IMR-90 (cell line): ENCODE measurements at regions not wholly inside any gene's neighbourhood (a gene's known extent, or its start where the extent isn't known, plus 50 kb on each side); places are given as distances from the start of the nearest gene placed in this dataset.

Source experiments
- FOS ChIP-seq: fragments of 150-350 bp; IDR thresholded peaks from 2 replicates; pipeline ENCODE4 v1.6.1; 2016; ENCODE audit warnings: low read depth, low read length
- POLR2A ChIP-seq: IDR thresholded peaks from 2 replicates; pipeline ENCODE4 v1.6.1; 2012; ENCODE audit warnings: mild to moderate bottlenecking, low read depth, low read length
- TF ChIP-seq, protein P1 (sequence below): fragments of 150-350 bp; IDR thresholded peaks from 2 replicates; pipeline ENCODE4 v1.6.1; 2016; ENCODE audit warnings: low read depth, mild to moderate bottlenecking, low read length, moderate library complexity, borderline replicate concordance
- TF ChIP-seq, protein P2 (sequence below): fragments of 150-350 bp; IDR thresholded peaks from 2 replicates; pipeline ENCODE4 v1.6.1; 2017; ENCODE audit warnings: mild to moderate bottlenecking, antibody characterized with exemption, low read length, low read depth

DNA sequence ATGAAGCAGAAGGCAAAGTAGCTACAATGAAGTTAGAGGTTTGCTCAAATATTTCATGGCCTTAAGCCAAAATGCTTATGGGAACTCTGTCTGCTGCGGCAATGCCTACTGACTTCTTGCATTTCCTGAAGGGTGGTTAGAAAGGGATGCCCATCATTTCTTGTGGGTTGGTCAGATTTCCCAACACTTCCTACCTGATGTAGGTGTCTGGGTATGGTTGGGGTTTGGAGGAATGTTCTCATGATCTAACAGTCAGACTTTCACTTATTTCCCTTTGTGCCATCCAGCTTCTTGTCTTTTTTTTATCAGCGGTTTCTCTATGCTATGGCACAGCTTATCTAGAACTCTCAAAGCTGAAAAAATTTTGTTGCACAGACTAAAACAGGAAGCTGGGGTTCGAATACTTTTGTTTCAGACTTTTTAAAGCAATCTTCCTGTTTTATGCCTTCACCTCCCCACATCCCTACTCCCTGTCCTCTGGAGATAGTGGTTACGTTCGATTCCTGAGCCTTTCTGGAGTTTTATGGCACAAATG lies 307.7 kb downstream of the USP25 start:
- TF ChIP-seq, protein P1, sequence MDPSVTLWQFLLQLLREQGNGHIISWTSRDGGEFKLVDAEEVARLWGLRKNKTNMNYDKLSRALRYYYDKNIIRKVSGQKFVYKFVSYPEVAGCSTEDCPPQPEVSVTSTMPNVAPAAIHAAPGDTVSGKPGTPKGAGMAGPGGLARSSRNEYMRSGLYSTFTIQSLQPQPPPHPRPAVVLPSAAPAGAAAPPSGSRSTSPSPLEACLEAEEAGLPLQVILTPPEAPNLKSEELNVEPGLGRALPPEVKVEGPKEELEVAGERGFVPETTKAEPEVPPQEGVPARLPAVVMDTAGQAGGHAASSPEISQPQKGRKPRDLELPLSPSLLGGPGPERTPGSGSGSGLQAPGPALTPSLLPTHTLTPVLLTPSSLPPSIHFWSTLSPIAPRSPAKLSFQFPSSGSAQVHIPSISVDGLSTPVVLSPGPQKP = no peak
- no peak for TF ChIP-seq FOS
- no peak for TF ChIP-seq POLR2A
- TF ChIP-seq, protein P2, sequence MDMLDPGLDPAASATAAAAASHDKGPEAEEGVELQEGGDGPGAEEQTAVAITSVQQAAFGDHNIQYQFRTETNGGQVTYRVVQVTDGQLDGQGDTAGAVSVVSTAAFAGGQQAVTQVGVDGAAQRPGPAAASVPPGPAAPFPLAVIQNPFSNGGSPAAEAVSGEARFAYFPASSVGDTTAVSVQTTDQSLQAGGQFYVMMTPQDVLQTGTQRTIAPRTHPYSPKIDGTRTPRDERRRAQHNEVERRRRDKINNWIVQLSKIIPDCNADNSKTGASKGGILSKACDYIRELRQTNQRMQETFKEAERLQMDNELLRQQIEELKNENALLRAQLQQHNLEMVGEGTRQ = no peak
